Left ventricle myocardium superior (tissue), 1 donor: ENCODE measurements at regions not wholly inside any gene's neighbourhood (a gene's known extent, or its start where the extent isn't known, plus 50 kb on each side); places are given as distances from the start of the nearest gene placed in this dataset.

Source experiments
- ATAC-seq: fragments of 200-7000 bp; cut with Tn5 transposase; one replicate; pipeline ENCODE4 v1.9.1; 2020; ENCODE audit warnings: mild to moderate bottlenecking, moderate library complexity
- DNase-seq: peaks from one replicate; pipeline ENCODE4 v3.0.0-alpha.2; 2020
- intact Hi-C: fragments of 100-400 bp; cut with micrococcal nuclease; formaldehyde crosslinking; loops from one replicate; pipeline ENCODE4 v1.11.0; 2022
- donor health status: DM: no; HTN: yes; CAD: no; lungs with severe emphysema.

- no peak for ATAC-seq
- intact Hi-C loops: no loop called here
- no peak for DNase-seq
Observed at GRCh38 chr16:65522412-65522811, 400.5 kb upstream of the CDH11 start.

- ATAC-seq: no peak
- intact Hi-C loops: no loop called here
- no peak for DNase-seq
Observed at GRCh38 chr16:65521633-65522328, 399.9 kb upstream of the CDH11 start.

GRCh38 chr16:65519402-65519801 lies 397.5 kb upstream of the CDH11 start:
- intact Hi-C loops: no loop called here
- ATAC-seq (no peak), DNase-seq (no peak)

GRCh38 chr16:65515193-65515592 lies 393.3 kb upstream of the CDH11 start:
- intact Hi-C loops: no loop called here
- no peak for ATAC-seq
- no peak for DNase-seq

- DNase-seq: no peak
Observed at GRCh38 chr16:65510850-65511249, 389.0 kb upstream of the CDH11 start.

GRCh38 chr16:65510241-65510640 lies 388.4 kb upstream of the CDH11 start:
- intact Hi-C loops: no loop called here
- ATAC-seq (no peak), DNase-seq (no peak)

More at GRCh38 chr16:65510850-65511249, 389.0 kb upstream of the CDH11 start:
- intact Hi-C loops: no loop called here
- ATAC-seq: peak; percentile 40

- no peak for DNase-seq
- no peak for ATAC-seq
- intact Hi-C loops: no loop called here
Observed at GRCh38 chr16:65509172-65509571, 387.3 kb upstream of the CDH11 start.

GRCh38 chr16:65500919-65501318 lies 379.1 kb upstream of the CDH11 start:
- intact Hi-C loops: no loop called here
- DNase-seq: no peak
- ATAC-seq: peak; percentile 72

- ATAC-seq (no peak), DNase-seq (no peak)
- intact Hi-C loops: no loop called here
Observed at GRCh38 chr16:65500007-65500406, 378.1 kb upstream of the CDH11 start.

GRCh38 chr16:65499566-65499965 lies 377.7 kb upstream of the CDH11 start:
- no peak for DNase-seq
- ATAC-seq: no peak
- intact Hi-C loops: no loop called here

- ATAC-seq: no peak
- DNase-seq: no peak
- intact Hi-C loops: no loop called here
Observed at GRCh38 chr16:65497571-65497970, 375.7 kb upstream of the CDH11 start.

GRCh38 chr16:65495106-65495505 lies 373.2 kb upstream of the CDH11 start:
- ATAC-seq: no peak
- intact Hi-C loops: no loop called here
- DNase-seq: no peak

- ATAC-seq (no peak), DNase-seq (no peak)
- intact Hi-C loops: no loop called here
Observed at GRCh38 chr16:65494609-65495008, 372.7 kb upstream of the CDH11 start.

GRCh38 chr16:65494080-65494479 lies 372.2 kb upstream of the CDH11 start:
- no peak for DNase-seq
- intact Hi-C loops: no loop called here
- no peak for ATAC-seq

- intact Hi-C loops: no loop called here
- ATAC-seq: no peak
- no peak for DNase-seq
Observed at GRCh38 chr16:65490286-65490685, 368.4 kb upstream of the CDH11 start.

GRCh38 chr16:65489531-65490023 lies 367.7 kb upstream of the CDH11 start:
- intact Hi-C loops: no loop called here
- ATAC-seq (no peak), DNase-seq (no peak)

- intact Hi-C loops: no loop called here
- DNase-seq (no peak), ATAC-seq (no peak)
Observed at GRCh38 chr16:65487231-65487630, 365.4 kb upstream of the CDH11 start.

GRCh38 chr16:65481956-65482355 lies 360.1 kb upstream of the CDH11 start:
- intact Hi-C loops: no loop called here
- ATAC-seq (no peak), DNase-seq (no peak)

GRCh38 chr16:65480281-65481091 lies 358.6 kb upstream of the CDH11 start:
- ATAC-seq (no peak), DNase-seq (no peak)
- intact Hi-C loops: no loop called here

GRCh38 chr16:65476448-65476955 lies 354.6 kb upstream of the CDH11 start:
- DNase-seq: no peak
- no peak for ATAC-seq
- intact Hi-C loops: no loop called here
